Breast epithelium (tissue), 4 donors: ENCODE measurements at regions not wholly inside any gene's neighbourhood (a gene's known extent, or its start where the extent isn't known, plus 50 kb on each side); places are given as distances from the start of the nearest gene placed in this dataset.

Experiments
- DNase-seq, 2 donors: peaks; one replicate each; pipeline ENCODE4 v3.0.0-alpha.2; 2019; ENCODE audit warnings: low spot score in 2 of 2
- H3K27ac ChIP-seq, 2 donors: fragments of 200-600 bp; sonication (generic) in 1 of 2; one replicate each; pipeline ENCODE4 v1.5.1; 2016 to 2019; ENCODE audit warnings: mild to moderate bottlenecking in 1 of 2
- H3K27me3 ChIP-seq, 2 donors: fragments of 200-600 bp; sonication (generic) in 1 of 2; one replicate each; pipeline versions ENCODE4 v1.5.1 to v1.6.0; 2017 to 2019; ENCODE audit warnings: control low read depth in 1 of 2, mild to moderate bottlenecking in 1 of 2
- H3K36me3 ChIP-seq: fragments of 200-600 bp; one replicate; pipeline ENCODE4 v1.5.1; 2019
- H3K4me1 ChIP-seq, 2 donors: fragments of 200-600 bp; sonication (generic); one replicate each; pipeline ENCODE4 v1.5.1; 2016 to 2019; ENCODE audit warnings: control low read depth in 1 of 2
- H3K4me3 ChIP-seq, 3 donors: fragments of 200-600 bp; sonication (generic); 1 replicate in 2 of 3; 2 replicates in 1 of 3; pipeline ENCODE4 v1.5.1; 2016 to 2019; ENCODE audit warnings: mild to moderate bottlenecking in 3 of 3, moderate library complexity in 2 of 3
- H3K9me3 ChIP-seq, 2 donors: fragments of 200-600 bp; sonication (generic) in 1 of 2; one replicate each; pipeline ENCODE4 v1.5.1; 2016 to 2019; ENCODE audit warnings: control low read depth in 1 of 2
- POLR2A ChIP-seq: fragments of 450-650 bp; IDR thresholded peaks from one replicate; pipeline ENCODE4 v1.6.1; 2016; ENCODE audit warnings: antibody characterized with exemption, mild to moderate bottlenecking, moderate library complexity
- POLR2AphosphoS5 ChIP-seq, 3 donors: sonication (generic); formaldehyde crosslinking; IDR thresholded peaks; one replicate each; pipeline ENCODE4 v1.6.1; 2017; ENCODE audit warnings: antibody characterized with exemption in 3 of 3
- intact Hi-C: fragments of 100-400 bp; cut with DNase I; formaldehyde crosslinking; loops from one replicate; pipeline ENCODE4 v1.15.1; 2023; ENCODE audit warnings: low total_unique reads
- TF ChIP-seq, protein P1 (sequence below), 3 donors: fragments of 450-650 bp; IDR thresholded peaks; one replicate each; pipeline ENCODE4 v1.5.1; 2016 to 2017; ENCODE audit warnings: antibody characterized with exemption in 3 of 3, mild to moderate bottlenecking in 3 of 3, moderate library complexity in 3 of 3

DNA sequence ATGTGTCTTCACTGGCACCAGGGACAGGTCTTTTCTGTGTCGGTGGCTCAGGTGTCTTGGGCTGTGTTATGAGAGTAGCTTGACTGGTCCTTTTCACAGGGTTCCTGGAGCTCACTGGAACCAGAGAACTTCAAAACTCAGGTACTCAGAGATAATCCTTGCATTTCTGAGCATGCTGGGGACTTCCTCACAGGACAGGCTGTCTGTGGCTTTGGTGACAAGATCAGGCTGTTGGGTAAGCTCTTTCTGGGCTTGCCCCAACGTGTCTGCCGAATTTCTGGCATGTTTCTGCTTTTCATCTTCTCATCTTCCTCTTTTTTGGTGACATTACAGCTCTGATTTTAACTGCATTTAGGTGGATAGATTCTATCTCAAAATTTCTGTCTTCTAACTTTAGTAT lies 270.0 kb downstream of the CDH26 start:
- H3K27ac ChIP-seq: no peak overlapping the region
- TF ChIP-seq, protein P1, sequence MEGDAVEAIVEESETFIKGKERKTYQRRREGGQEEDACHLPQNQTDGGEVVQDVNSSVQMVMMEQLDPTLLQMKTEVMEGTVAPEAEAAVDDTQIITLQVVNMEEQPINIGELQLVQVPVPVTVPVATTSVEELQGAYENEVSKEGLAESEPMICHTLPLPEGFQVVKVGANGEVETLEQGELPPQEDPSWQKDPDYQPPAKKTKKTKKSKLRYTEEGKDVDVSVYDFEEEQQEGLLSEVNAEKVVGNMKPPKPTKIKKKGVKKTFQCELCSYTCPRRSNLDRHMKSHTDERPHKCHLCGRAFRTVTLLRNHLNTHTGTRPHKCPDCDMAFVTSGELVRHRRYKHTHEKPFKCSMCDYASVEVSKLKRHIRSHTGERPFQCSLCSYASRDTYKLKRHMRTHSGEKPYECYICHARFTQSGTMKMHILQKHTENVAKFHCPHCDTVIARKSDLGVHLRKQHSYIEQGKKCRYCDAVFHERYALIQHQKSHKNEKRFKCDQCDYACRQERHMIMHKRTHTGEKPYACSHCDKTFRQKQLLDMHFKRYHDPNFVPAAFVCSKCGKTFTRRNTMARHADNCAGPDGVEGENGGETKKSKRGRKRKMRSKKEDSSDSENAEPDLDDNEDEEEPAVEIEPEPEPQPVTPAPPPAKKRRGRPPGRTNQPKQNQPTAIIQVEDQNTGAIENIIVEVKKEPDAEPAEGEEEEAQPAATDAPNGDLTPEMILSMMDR (IDR thresholded peaks at IDR 0.05): no peak
- no peak for TF ChIP-seq POLR2AphosphoS5 (IDR thresholded peaks at IDR 0.05)
- no peak for TF ChIP-seq POLR2A
- no peaks in the 10 kb centered on the region for H3K4me1 ChIP-seq
- no peaks in the 10 kb centered on the region for H3K36me3 ChIP-seq
- intact Hi-C loops: no loop called here
- no peak overlapping the region for H3K4me3 ChIP-seq
- H3K27me3 ChIP-seq: no peaks in the 10 kb centered on the region
- H3K9me3 ChIP-seq: no peaks in the 10 kb centered on the region
- no peak for DNase-seq

DNA sequence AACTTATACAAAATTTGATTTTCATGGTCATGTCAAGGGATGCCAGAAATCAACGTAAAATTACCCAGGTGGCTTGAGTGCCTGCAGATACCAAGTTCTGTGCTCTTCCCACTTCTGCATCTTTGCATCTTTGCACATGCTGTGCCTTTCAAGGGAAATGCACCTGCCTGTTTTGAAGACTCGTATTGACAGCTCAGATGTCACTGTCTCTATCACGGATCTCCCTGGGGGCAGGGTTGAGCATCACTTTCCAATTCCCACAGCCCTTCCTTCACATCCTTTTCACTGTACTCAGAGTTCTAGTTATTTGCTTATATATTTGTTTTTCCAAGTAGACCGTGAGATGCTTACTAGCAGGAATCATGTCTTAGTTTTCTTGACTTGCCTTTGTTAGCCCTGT lies 274.2 kb downstream of the CDH26 start:
- no peak for DNase-seq
- no peak overlapping the region for H3K4me3 ChIP-seq
- no peaks in the 10 kb centered on the region for H3K36me3 ChIP-seq
- intact Hi-C loops: no loop called here
- H3K4me1 ChIP-seq: no peaks in the 10 kb centered on the region
- H3K27me3 ChIP-seq: no peaks in the 10 kb centered on the region
- H3K27ac ChIP-seq: no peak overlapping the region
- TF ChIP-seq POLR2AphosphoS5 (IDR thresholded peaks at IDR 0.05) (no peak), POLR2A (no peak)
- TF ChIP-seq, protein P1 (IDR thresholded peaks at IDR 0.05): no peak
- H3K9me3 ChIP-seq: no peaks in the 10 kb centered on the region

DNA sequence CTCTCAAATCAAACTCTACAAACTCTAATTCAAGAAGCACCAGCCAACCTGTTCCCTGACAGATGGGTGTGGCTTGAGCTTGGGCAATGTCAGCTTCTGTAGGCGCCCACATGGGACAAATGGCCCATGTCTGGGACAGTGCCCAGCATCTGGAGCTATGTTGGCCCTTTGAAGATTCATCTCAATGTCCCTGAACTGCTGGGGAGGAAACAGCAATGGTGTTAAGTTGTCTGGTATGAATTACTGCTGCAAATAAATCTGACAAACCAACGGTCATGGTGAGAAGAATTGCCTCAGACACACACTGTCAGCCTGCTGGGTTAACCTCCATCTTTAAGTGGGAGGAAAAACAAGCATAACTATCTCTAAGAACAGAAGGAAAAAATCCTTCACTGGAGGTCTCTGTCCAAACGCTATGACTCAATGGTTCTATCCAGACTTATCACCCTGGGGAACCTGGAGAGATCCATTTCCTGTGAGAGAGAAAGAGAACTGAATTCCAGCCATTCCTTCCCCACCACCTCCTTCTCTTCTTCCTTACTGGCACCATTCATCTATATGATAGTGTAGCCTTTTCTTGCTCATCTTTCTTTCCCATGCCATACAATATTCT lies 274.9 kb downstream of the CDH26 start:
- TF ChIP-seq, protein P1 (IDR thresholded peaks at IDR 0.05): no peak
- TF ChIP-seq POLR2AphosphoS5 (IDR thresholded peaks at IDR 0.05) (no peak), POLR2A (no peak)
- Histone ChIP-seq H3K36me3 (no peaks in the 10 kb centered on the region), H3K9me3 (no peaks in the 10 kb centered on the region), H3K4me3 (no peak overlapping the region), H3K27me3 (no peaks in the 10 kb centered on the region), H3K27ac (no peak overlapping the region), H3K4me1 (no peaks in the 10 kb centered on the region)
- intact Hi-C loops: no loop called here
- no peak for DNase-seq

DNA sequence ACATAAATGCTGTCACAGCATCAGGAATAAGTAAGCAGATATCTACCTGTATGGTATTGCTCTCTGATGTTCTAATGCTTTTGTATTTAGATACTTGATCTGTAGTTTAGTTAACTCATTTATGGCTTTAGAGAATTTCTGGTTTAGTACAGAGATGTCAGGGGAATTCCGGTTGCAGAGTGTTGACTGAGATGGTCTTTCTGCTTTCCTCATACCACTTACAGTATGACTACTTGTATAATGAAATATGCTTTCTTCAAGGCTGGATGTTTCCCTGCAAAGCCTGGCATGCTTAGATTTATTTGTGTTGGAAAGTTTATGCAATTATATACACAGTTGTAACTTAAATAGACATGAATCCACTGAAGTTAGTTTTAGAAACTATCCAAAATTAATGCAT lies 278.4 kb downstream of the CDH26 start:
- Histone ChIP-seq H3K4me1 (no peaks in the 10 kb centered on the region), H3K27ac (no peak overlapping the region), H3K36me3 (no peaks in the 10 kb centered on the region), H3K9me3 (no peaks in the 10 kb centered on the region), H3K27me3 (no peaks in the 10 kb centered on the region), H3K4me3 (no peak overlapping the region)
- TF ChIP-seq POLR2AphosphoS5 (IDR thresholded peaks at IDR 0.05) (no peak), POLR2A (no peak)
- TF ChIP-seq, protein P1 (IDR thresholded peaks at IDR 0.05): no peak
- DNase-seq: no peak
- intact Hi-C loops: no loop called here

DNA sequence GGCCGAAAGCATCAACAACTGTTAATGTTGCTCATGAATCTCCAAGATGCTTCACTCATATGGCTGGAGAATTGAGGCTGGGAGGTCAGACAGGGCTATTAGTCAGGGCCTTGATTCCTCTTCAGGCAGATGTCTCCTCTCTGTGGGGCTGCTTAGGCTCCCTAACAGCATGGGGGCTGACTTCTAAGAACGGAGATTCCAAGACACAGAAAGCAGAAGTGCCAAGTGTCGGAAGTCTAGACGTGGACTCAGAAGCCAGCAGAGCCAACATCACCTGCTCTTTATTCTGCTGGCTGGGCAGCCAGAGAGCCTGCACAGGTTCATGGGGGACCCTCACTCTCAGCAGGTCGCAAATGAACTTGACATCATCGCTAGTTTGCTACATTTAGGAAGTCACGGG lies 279.8 kb downstream of the CDH26 start:
- Histone ChIP-seq H3K27me3 (no peaks in the 10 kb centered on the region), H3K4me1 (no peaks in the 10 kb centered on the region), H3K36me3 (no peaks in the 10 kb centered on the region), H3K27ac (no peak overlapping the region), H3K9me3 (no peaks in the 10 kb centered on the region), H3K4me3 (no peak overlapping the region)
- TF ChIP-seq, protein P1 (IDR thresholded peaks at IDR 0.05): no peak
- no peak for TF ChIP-seq POLR2AphosphoS5 (IDR thresholded peaks at IDR 0.05)
- no peak for TF ChIP-seq POLR2A
- intact Hi-C loops: no loop called here
- no peak for DNase-seq
